22Rv1 (cell line): ENCODE measurements at regions not wholly inside any gene's neighbourhood (a gene's known extent, or its start where the extent isn't known, plus 50 kb on each side); places are given as distances from the start of the nearest gene placed in this dataset.

Experiments used
- ZFX ChIP-seq: fragments of 450-650 bp; IDR thresholded peaks from 2 replicates; pipeline ENCODE4 v1.6.1; 2017; ENCODE audit warnings: antibody characterized with exemption, borderline replicate concordance
- TF ChIP-seq, protein P1 (sequence below): fragments of 450-650 bp; IDR thresholded peaks from 2 replicates; pipeline ENCODE4 v1.5.1; 2017; ENCODE audit warnings: mild to moderate bottlenecking

DNA sequence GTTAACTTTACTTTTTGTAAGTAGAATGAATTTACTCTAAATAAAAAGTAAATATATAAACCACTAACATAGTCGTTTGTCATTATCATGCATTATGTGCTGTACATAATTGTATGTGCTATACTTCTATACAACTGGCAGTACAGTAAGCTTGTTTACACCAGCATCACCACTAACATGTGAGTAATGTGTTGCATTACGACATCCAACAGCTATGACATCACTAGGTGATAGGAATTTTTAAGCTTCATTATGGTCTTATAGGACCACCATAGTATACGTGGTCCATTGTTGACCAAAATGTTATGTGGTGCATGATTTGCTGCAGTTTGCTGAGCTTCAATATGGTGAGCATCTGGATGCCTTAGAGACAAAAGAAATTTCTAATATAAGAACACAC, 819.1 kb upstream of the GRAMD2B start:
- TF ChIP-seq, protein P1, sequence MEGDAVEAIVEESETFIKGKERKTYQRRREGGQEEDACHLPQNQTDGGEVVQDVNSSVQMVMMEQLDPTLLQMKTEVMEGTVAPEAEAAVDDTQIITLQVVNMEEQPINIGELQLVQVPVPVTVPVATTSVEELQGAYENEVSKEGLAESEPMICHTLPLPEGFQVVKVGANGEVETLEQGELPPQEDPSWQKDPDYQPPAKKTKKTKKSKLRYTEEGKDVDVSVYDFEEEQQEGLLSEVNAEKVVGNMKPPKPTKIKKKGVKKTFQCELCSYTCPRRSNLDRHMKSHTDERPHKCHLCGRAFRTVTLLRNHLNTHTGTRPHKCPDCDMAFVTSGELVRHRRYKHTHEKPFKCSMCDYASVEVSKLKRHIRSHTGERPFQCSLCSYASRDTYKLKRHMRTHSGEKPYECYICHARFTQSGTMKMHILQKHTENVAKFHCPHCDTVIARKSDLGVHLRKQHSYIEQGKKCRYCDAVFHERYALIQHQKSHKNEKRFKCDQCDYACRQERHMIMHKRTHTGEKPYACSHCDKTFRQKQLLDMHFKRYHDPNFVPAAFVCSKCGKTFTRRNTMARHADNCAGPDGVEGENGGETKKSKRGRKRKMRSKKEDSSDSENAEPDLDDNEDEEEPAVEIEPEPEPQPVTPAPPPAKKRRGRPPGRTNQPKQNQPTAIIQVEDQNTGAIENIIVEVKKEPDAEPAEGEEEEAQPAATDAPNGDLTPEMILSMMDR = no peak
- TF ChIP-seq ZFX = no peak
